MM.1S (cell line): ENCODE measurements at regions not wholly inside any gene's neighbourhood (a gene's known extent, or its start where the extent isn't known, plus 50 kb on each side); places are given as distances from the start of the nearest gene placed in this dataset.

Experiments used
- DNase-seq: peaks from one replicate; pipeline ENCODE4 v3.0.0-alpha.2; 2015
- H2AFZ ChIP-seq: fragments of 300-600 bp; sonication (generic); 2 replicates; pipeline ENCODE4 v1.6.0; 2016; ENCODE audit warnings: antibody characterized with exemption, low read length
- H3F3A ChIP-seq: fragments of 300-600 bp; sonication (generic); 2 replicates; pipeline ENCODE4 v1.6.1; 2016; ENCODE audit warnings: mild to moderate bottlenecking, antibody characterized with exemption, low read length, moderate library complexity, mixed read lengths; ENCODE audit not compliant: insufficient read depth
- H3K27ac ChIP-seq: fragments of 300-600 bp; sonication (generic); 2 replicates; pipeline ENCODE4 v1.5.1; 2016; ENCODE audit warnings: mild to moderate bottlenecking, low read length
- H3K27me3 ChIP-seq: fragments of 300-600 bp; sonication (generic); replicated peaks from 2 replicates; pipeline ENCODE4 v1.6.0; 2016; ENCODE audit warnings: low read length; ENCODE audit not compliant: insufficient read depth
- H3K36me3 ChIP-seq: fragments of 300-600 bp; sonication (generic); replicated peaks from 2 replicates; pipeline ENCODE4 v1.6.1; 2016; ENCODE audit warnings: mild to moderate bottlenecking, low read length, mixed read lengths; ENCODE audit not compliant: insufficient read depth
- H3K4me1 ChIP-seq: fragments of 300-600 bp; sonication (generic); 2 replicates; pipeline ENCODE4 v1.6.1; 2016; ENCODE audit warnings: low read length, mixed read lengths
- H3K4me2 ChIP-seq: fragments of 300-600 bp; sonication (generic); 2 replicates; pipeline ENCODE4 v1.6.0; 2016; ENCODE audit warnings: low read depth, low read length
- H3K4me3 ChIP-seq: fragments of 300-600 bp; sonication (generic); 2 replicates; pipeline ENCODE4 v1.5.1; 2016; ENCODE audit warnings: low read length, mixed read lengths
- H3K79me2 ChIP-seq: fragments of 300-600 bp; sonication (generic); 2 replicates; pipeline ENCODE4 v1.6.1; 2016; ENCODE audit warnings: mixed run types, low read length, mixed read lengths
- H3K9ac ChIP-seq: fragments of 300-600 bp; sonication (generic); 2 replicates; pipeline ENCODE4 v1.6.1; 2016; ENCODE audit warnings: low read length, mixed read lengths
- H3K9me2 ChIP-seq: fragments of 300-600 bp; sonication (generic); replicated peaks from 2 replicates; pipeline ENCODE4 v1.6.1; 2016; ENCODE audit warnings: mild to moderate bottlenecking, low read length, mixed read lengths; ENCODE audit not compliant: insufficient read depth
- H3K9me3 ChIP-seq: fragments of 300-600 bp; sonication (generic); replicated peaks from 2 replicates; pipeline ENCODE4 v1.6.1; 2016; ENCODE audit warnings: mild to moderate bottlenecking, low read length, mixed read lengths; ENCODE audit not compliant: insufficient read depth
- H4K20me1 ChIP-seq: fragments of 300-600 bp; sonication (generic); 2 replicates; pipeline ENCODE4 v1.6.1; 2016; ENCODE audit warnings: mild to moderate bottlenecking, low read length, moderate library complexity, mixed read lengths; ENCODE audit not compliant: insufficient read depth
- EZH2 ChIP-seq: fragments of 300-600 bp; sonication (generic); optimal IDR thresholded peaks from 2 replicates; pipeline ENCODE3; 2017; ENCODE audit warnings: low read depth, mild to moderate bottlenecking, antibody characterized with exemption, low read length, mixed read lengths
- EZH2phosphoT487 ChIP-seq: fragments of 300-600 bp; sonication (generic); IDR thresholded peaks from 2 replicates; pipeline ENCODE4 v1.6.1; 2018; ENCODE audit warnings: antibody characterized with exemption, low read length
- TF ChIP-seq, protein P1 (sequence below): fragments of 300-600 bp; sonication (generic); IDR thresholded peaks from 2 replicates; pipeline ENCODE4 v1.5.1; 2016; ENCODE audit warnings: antibody characterized with exemption, low read length, mixed read lengths

DNA sequence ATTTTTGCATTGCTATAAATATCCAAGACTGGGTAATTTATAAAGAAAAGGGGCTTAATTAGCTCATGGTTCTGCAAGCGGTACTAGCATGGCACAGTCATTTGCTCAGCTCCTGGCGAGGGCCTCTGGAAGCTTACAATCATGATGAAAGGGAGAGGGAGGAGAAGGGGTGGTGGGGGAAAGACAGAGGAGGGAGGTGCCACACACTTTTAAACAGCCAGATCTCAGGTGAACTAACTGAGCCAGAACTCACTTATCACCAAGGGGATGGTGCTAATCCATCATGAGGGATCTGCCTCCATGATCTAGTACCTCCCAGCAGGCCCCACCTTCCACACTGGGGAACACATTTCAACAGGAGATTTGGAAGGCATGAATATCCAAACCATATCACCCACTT, 476.3 kb downstream of the PCNX1 start:
- Histone ChIP-seq H3K79me2 (peaks cover 17% of the 10 kb centered on the region), H3K36me3 (no peaks in the 10 kb centered on the region), H3K27me3 (no peaks in the 10 kb centered on the region), H3K4me3 (no peak overlapping the region), H3K9me2 (no peaks in the 10 kb centered on the region), H3K27ac (no peak overlapping the region), H3K4me2 (no peak overlapping the region), H3K9me3 (no peaks in the 10 kb centered on the region), H3K4me1 (no peaks in the 10 kb centered on the region), H3F3A (no peaks in the 10 kb centered on the region), H3K9ac (no peak overlapping the region), H2AFZ (no peak overlapping the region), H4K20me1 (no peaks in the 10 kb centered on the region)
- DNase-seq: no peak
- TF ChIP-seq, protein P1, sequence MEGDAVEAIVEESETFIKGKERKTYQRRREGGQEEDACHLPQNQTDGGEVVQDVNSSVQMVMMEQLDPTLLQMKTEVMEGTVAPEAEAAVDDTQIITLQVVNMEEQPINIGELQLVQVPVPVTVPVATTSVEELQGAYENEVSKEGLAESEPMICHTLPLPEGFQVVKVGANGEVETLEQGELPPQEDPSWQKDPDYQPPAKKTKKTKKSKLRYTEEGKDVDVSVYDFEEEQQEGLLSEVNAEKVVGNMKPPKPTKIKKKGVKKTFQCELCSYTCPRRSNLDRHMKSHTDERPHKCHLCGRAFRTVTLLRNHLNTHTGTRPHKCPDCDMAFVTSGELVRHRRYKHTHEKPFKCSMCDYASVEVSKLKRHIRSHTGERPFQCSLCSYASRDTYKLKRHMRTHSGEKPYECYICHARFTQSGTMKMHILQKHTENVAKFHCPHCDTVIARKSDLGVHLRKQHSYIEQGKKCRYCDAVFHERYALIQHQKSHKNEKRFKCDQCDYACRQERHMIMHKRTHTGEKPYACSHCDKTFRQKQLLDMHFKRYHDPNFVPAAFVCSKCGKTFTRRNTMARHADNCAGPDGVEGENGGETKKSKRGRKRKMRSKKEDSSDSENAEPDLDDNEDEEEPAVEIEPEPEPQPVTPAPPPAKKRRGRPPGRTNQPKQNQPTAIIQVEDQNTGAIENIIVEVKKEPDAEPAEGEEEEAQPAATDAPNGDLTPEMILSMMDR: no peak
- TF ChIP-seq EZH2phosphoT487: no peak
- TF ChIP-seq EZH2: no peak

DNA sequence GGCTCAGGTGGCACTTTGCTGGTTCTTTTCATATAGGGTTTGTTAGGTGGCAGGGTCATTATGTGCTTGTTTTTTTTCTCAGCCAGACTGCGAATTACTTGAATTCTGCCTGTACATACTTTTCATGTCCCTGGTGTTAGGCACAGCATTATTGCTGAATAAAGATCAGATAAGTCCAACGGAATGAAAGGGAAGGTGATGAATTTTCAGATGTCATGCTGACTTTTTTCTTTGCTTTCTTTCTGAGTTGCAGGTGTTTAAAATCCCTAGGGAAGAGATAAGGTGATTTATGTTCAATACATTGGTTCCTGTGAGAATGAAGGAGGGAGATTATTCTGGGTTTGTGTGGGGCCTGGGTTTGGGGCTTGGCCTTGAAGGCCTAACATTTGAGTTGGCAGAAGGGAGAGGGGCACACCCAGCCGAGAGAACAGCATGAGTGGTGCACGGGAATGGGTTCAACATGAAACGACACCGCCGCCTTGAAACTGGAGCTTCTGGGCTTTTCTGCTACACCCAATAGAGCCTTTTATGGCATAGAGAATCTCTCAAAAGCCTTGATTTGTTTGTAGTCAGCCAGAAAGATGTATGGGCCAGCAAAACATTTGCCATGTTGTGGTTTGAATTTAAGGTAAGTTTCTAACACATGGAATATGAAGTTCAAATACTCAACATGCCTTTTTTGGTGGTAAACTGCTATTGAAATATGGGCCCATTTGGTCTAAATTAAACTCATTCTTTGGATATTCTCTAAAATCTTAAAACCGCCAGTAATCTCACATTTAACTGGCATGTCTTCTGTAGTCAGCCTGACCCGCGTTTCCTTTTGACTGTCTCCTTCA, 477.0 kb downstream of the PCNX1 start:
- TF ChIP-seq, protein P1: no peak
- TF ChIP-seq EZH2phosphoT487 (no peak), EZH2 (no peak)
- Histone ChIP-seq H3K9me3 (no peaks in the 10 kb centered on the region), H3K4me3 (no peak overlapping the region), H3K27ac (no peak overlapping the region), H3F3A (no peaks in the 10 kb centered on the region), H3K9ac (no peak overlapping the region), H4K20me1 (no peaks in the 10 kb centered on the region), H3K4me1 (no peaks in the 10 kb centered on the region), H3K27me3 (no peaks in the 10 kb centered on the region), H3K79me2 (peaks cover 12% of the 10 kb centered on the region), H3K4me2 (no peak overlapping the region), H2AFZ (no peak overlapping the region), H3K36me3 (no peaks in the 10 kb centered on the region), H3K9me2 (no peaks in the 10 kb centered on the region)
- no peak for DNase-seq

DNA sequence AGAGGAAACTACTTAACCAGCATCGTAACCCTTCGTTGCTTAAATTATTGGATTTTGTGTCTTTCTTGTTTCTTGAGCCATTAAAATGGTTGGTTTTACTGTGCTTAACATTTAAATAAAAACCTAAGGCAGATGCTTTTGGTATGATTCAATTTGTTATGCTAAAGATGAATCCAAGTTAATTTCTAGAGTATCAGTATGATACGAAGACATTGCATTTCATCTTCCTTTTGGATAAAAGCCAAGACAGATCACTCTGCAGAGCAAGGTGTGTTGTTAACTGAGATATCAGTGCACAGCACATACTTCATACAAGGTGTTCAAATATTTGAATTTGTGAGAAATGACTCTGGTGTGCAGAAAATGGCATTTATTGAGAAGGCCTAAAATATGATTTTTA, 480.5 kb downstream of the PCNX1 start:
- no peak overlapping the region for H3K27ac ChIP-seq
- H4K20me1 ChIP-seq: no peaks in the 10 kb centered on the region
- H3K27me3 ChIP-seq: no peaks in the 10 kb centered on the region
- TF ChIP-seq EZH2 (no peak), EZH2phosphoT487 (no peak)
- TF ChIP-seq, protein P1: no peak
- no peaks in the 10 kb centered on the region for H3K4me1 ChIP-seq
- H3F3A ChIP-seq: no peaks in the 10 kb centered on the region
- H3K9me3 ChIP-seq: no peaks in the 10 kb centered on the region
- no peaks in the 10 kb centered on the region for H3K9me2 ChIP-seq
- no peak overlapping the region for H2AFZ ChIP-seq
- H3K4me2 ChIP-seq: no peak overlapping the region
- H3K36me3 ChIP-seq: no peaks in the 10 kb centered on the region
- H3K9ac ChIP-seq: no peak overlapping the region
- no peak overlapping the region for H3K4me3 ChIP-seq
- no peak for DNase-seq
- no peaks in the 10 kb centered on the region; the same call in 1 of the 2 replicates for H3K79me2 ChIP-seq
